K562 (cell line): ENCODE measurements at regions not wholly inside any gene's neighbourhood (a gene's known extent, or its start where the extent isn't known, plus 50 kb on each side); places are given as distances from the start of the nearest gene placed in this dataset.

Experiments used
- ATAC-seq: fragments of 200-7000 bp; cut with Tn5 transposase; 3 replicates; pipeline ENCODE4 v1.9.1; 2020; ENCODE audit warnings: moderate library complexity
- BruUV-seq: library from RNA; stranded (reverse); fragments of 400-500 nt; replicated peaks from 2 replicates; lab custom pipeline; 2021; lab: Mats Ljungman, UMichigan
- CTCF ChIA-PET: fragments of 300-600 bp; formaldehyde crosslinking; extraction: SDS; loops from one replicate; lab custom pipeline; 2021; ENCODE audit warnings: low intra/inter-chr PET ratio; lab: Yijun Ruan, JAX
- POLR2A ChIA-PET: fragments of 300-600, 350-650 bp; sonication (Branson Sonifier 250); formaldehyde crosslinking; extraction: SDS; loops from one replicate; lab custom pipeline; 2021; ENCODE audit warnings: antibody characterized with exemption, inconsistent platforms; lab: Yijun Ruan, JAX
- DNase-seq, 4 experiments: peaks; one replicate each; pipeline versions ENCODE4 v3.0.0 to v3.0.0-alpha.2; 2011 to 2018; ENCODE audit warnings: low spot score in 3 of 4, mixed read lengths in 3 of 4; ENCODE audit errors: extremely low read depth in 1 of 4
- FAIRE-seq: peaks from 2 replicates; lab custom pipeline; 2011; peaks lifted over from hg19 to GRCh38; lab: Jason Lieb, UNC
- H2AFZ ChIP-seq: 2 replicates; pipeline ENCODE4 v1.6.0; 2011; ENCODE audit warnings: low read depth, low read length, control low read depth, inconsistent platforms
- H3K27ac ChIP-seq: fragments of 200-600 bp; 3 replicates; pipeline ENCODE4 v1.8.0; 2011; ENCODE audit warnings: low read depth, mild to moderate bottlenecking, control low read depth, inconsistent platforms, low read length, moderate library complexity, mixed read lengths; ENCODE audit errors: extremely low read depth
- H3K27me3 ChIP-seq, 2 experiments: fragments of 300-600 bp in 1 of 2; 2 replicates in 1 of 2; 3 replicates in 1 of 2; pipeline versions ENCODE4 v1.6.0 to v1.8.0; 2011; ENCODE audit warnings: inconsistent platforms in 2 of 2, low read length in 2 of 2, mild to moderate bottlenecking in 1 of 2, mixed read lengths in 1 of 2, moderate library complexity in 1 of 2; ENCODE audit not compliant: control insufficient read depth in 2 of 2, insufficient read depth in 2 of 2
- H3K36me3 ChIP-seq: fragments of 300-600 bp; 3 replicates; pipeline ENCODE4 v1.8.0; 2011; ENCODE audit warnings: mild to moderate bottlenecking, low read length, inconsistent platforms; ENCODE audit not compliant: control insufficient read depth, insufficient read depth
- H3K4me1 ChIP-seq, 2 experiments: fragments of 200-600 bp in 1 of 2; replicated peaks in 1 of 2; 2 replicates in 1 of 2; 3 replicates in 1 of 2; pipeline versions ENCODE4 v1.5.1 to v1.8.0; 2011; ENCODE audit warnings: inconsistent platforms in 2 of 2, low read length in 2 of 2, mild to moderate bottlenecking in 1 of 2, mixed read lengths in 1 of 2, moderate library complexity in 1 of 2; ENCODE audit not compliant: control insufficient read depth in 2 of 2, insufficient read depth in 2 of 2
- H3K4me2 ChIP-seq: 2 replicates; pipeline ENCODE4 v1.6.1; 2011; ENCODE audit warnings: low read length, control low read depth, inconsistent platforms, mixed read lengths; ENCODE audit not compliant: insufficient read depth
- H3K4me3 ChIP-seq: fragments of 200-600 bp; sonication (generic), shearing (Covaris generic); 2 replicates; pipeline ENCODE4 v1.5.1; 2016; ENCODE audit warnings: control low read depth, inconsistent platforms
- H3K79me2 ChIP-seq: fragments of 200-600 bp; 3 replicates; pipeline ENCODE4 v1.8.0; 2011; ENCODE audit warnings: low read length, inconsistent platforms; ENCODE audit not compliant: control insufficient read depth, insufficient read depth
- H3K9ac ChIP-seq, 2 experiments: 2 replicates each; pipeline versions ENCODE4 v1.6.0 to v1.6.1; 2011; ENCODE audit warnings: low read depth in 2 of 2, low read length in 2 of 2, control low read depth in 1 of 2, inconsistent platforms in 1 of 2, mild to moderate bottlenecking in 1 of 2, mixed read lengths in 1 of 2; ENCODE audit not compliant: insufficient read depth in 1 of 2
- H3K9me1 ChIP-seq: one replicate; pipeline ENCODE4 v1.6.0; 2011; ENCODE audit warnings: inconsistent platforms, mild to moderate bottlenecking, low read length, moderate library complexity; ENCODE audit not compliant: control insufficient read depth, insufficient read depth
- H3K9me3 ChIP-seq: replicated peaks from 2 replicates; pipeline ENCODE4 v1.5.1; 2011; ENCODE audit warnings: low read depth, low read length, inconsistent platforms; ENCODE audit not compliant: control insufficient read depth, insufficient read depth
- H4K20me1 ChIP-seq: replicated peaks from 2 replicates; pipeline ENCODE4 v1.6.1; 2011; ENCODE audit warnings: low read length, inconsistent platforms, mixed read lengths; ENCODE audit not compliant: control insufficient read depth, insufficient read depth
- FOXP1 ChIP-seq: sonication (generic); formaldehyde crosslinking; IDR thresholded peaks from 2 replicates; pipeline ENCODE4 v1.8.0; 2022; ENCODE audit warnings: mild to moderate bottlenecking, missing genetic modification reagents
- JUNB ChIP-seq: fragments of 450-650 bp; formaldehyde crosslinking; conservative IDR thresholded peaks from 2 replicates; pipeline ENCODE4 v1.4.0; 2020; ENCODE audit warnings: mild to moderate bottlenecking
- ZC3H4 ChIP-seq: sonication (generic); formaldehyde crosslinking; IDR thresholded peaks from 2 replicates; pipeline ENCODE4 v1.9.0; 2021; ENCODE audit warnings: missing genetic modification reagents, borderline replicate concordance
- ZNF347 ChIP-seq: fragments of 450-650 bp; formaldehyde crosslinking; IDR thresholded peaks from 2 replicates; pipeline ENCODE4 v1.4.0; 2020; ENCODE audit warnings: low read depth, mild to moderate bottlenecking, moderate library complexity
- ZNF431 ChIP-seq: sonication (generic); formaldehyde crosslinking; IDR thresholded peaks from 2 replicates; pipeline ENCODE4 v1.8.0; 2022; ENCODE audit warnings: mild to moderate bottlenecking, missing genetic modification reagents
- ZNF77 ChIP-seq: fragments of 250-450 bp; sonication (Bioruptor Pico); IDR thresholded peaks from 2 replicates; pipeline ENCODE4 v1.5.0; 2020
- ZNF780A ChIP-seq: fragments of 250-450 bp; sonication (Bioruptor Pico); IDR thresholded peaks from 2 replicates; pipeline ENCODE4 v1.5.0; 2021; ENCODE audit warnings: mild to moderate bottlenecking
- ZSCAN32 ChIP-seq: fragments of 450-650 bp; formaldehyde crosslinking; IDR thresholded peaks from 2 replicates; pipeline ENCODE4 v1.4.0; 2020; ENCODE audit warnings: mild to moderate bottlenecking, moderate library complexity
- WGBS: fragments of 100-300 bp; shearing (Covaris generic); methylation state at CpG from one replicate; pipeline ENCODE4 v1.1.6; 2016; ENCODE audit warnings: low coverage, mixed read lengths; ENCODE audit not compliant: insufficient coverage; ENCODE audit errors: missing lambda C conversion rate; 5-methylcytosine and 5-hydroxymethylcytosine counted together
- in situ Hi-C: fragments of 300-500 bp; cut with MboI; formaldehyde crosslinking; loops from 4 replicates; pipeline ENCODE4 v1.15.0; 2018; ENCODE audit warnings: inconsistent platforms, mixed read lengths
- intact Hi-C: fragments of 100-400 bp; cut with micrococcal nuclease; formaldehyde crosslinking; loops from 2 replicates; pipeline ENCODE4 v1.14.2; 2022
- TF ChIP-seq, protein P1 (sequence below): fragments of 450-650 bp; formaldehyde crosslinking; conservative IDR thresholded peaks from 2 replicates; pipeline ENCODE4 v1.4.0; 2022; ENCODE audit warnings: mild to moderate bottlenecking, missing genetic modification characterization

GRCh38 chr3:194014756-194015155 lies 121.2 kb upstream of the HES1 start:
- H3K36me3 ChIP-seq, result no peaks in the 10 kb centered on the region; the same call in 2 of the 3 replicates
- no peak overlapping the region for H3K4me2 ChIP-seq
- H3K27me3 ChIP-seq, result no peaks in the 10 kb centered on the region
- no peak overlapping the region for H3K4me3 ChIP-seq
- intact Hi-C loops, result no loop called here
- ChIA-PET CTCF (no interaction called here), POLR2A (interaction anchor here (0.7 to 1.0 kb wide), 2 partner anchors 12 to 57 kb away, joined by 3 read pairs; no protein-coding TSS in a partner anchor)
- TF ChIP-seq, protein P1, sequence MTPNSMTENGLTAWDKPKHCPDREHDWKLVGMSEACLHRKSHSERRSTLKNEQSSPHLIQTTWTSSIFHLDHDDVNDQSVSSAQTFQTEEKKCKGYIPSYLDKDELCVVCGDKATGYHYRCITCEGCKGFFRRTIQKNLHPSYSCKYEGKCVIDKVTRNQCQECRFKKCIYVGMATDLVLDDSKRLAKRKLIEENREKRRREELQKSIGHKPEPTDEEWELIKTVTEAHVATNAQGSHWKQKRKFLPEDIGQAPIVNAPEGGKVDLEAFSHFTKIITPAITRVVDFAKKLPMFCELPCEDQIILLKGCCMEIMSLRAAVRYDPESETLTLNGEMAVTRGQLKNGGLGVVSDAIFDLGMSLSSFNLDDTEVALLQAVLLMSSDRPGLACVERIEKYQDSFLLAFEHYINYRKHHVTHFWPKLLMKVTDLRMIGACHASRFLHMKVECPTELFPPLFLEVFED (CRISPR knock-in tag), result no peak
- TF ChIP-seq ZNF780A (CRISPR knock-in tag), result no peak
- no peak for TF ChIP-seq ZNF431 (CRISPR knock-in tag)
- no peak for TF ChIP-seq ZC3H4 (CRISPR knock-in tag)
- no peak for TF ChIP-seq ZNF77 (CRISPR knock-in tag)
- no peak for TF ChIP-seq ZNF347
- TF ChIP-seq ZSCAN32 (CRISPR knock-in tag), result no peak
- no peak for TF ChIP-seq JUNB
- TF ChIP-seq FOXP1 (CRISPR knock-in tag), result no peak
- in situ Hi-C loops, result no loop called here
- WGBS, result 18% methylated on average over 4 of the region's 4 CpGs
- no peak overlapping the region for H3K9ac ChIP-seq
- no peaks in the 10 kb centered on the region for H3K9me1 ChIP-seq
- H3K9me3 ChIP-seq, result no peaks in the 10 kb centered on the region
- FAIRE-seq (no peak), DNase-seq (no peak), ATAC-seq (no peak)
- H3K27ac ChIP-seq, result no peak overlapping the region
- H2AFZ ChIP-seq, result peak overlapping the region; percentile 29; the same call in 1 of the 2 replicates
- H3K4me1 ChIP-seq, result peaks cover 0 to 5% of the 10 kb centered on the region in 2 experiments; a peak in 3 of 5 replicates
- no peaks in the 10 kb centered on the region for H3K79me2 ChIP-seq
- no peaks in the 10 kb centered on the region for H4K20me1 ChIP-seq
- no TSS peak for BruUV-seq
